Vagina (tissue), 2 donors: ENCODE measurements at regions not wholly inside any gene's neighbourhood (a gene's known extent, or its start where the extent isn't known, plus 50 kb on each side); places are given as distances from the start of the nearest gene placed in this dataset.

Experiments
- POLR2A ChIP-seq, 2 donors: fragments of 450-650 bp; IDR thresholded peaks; one replicate each; pipeline ENCODE4 v1.6.1; 2017; ENCODE audit warnings: antibody characterized with exemption in 2 of 2, mild to moderate bottlenecking in 2 of 2, moderate library complexity in 2 of 2
- POLR2AphosphoS5 ChIP-seq, 2 donors: sonication (generic); formaldehyde crosslinking; IDR thresholded peaks; one replicate each; pipeline ENCODE4 v1.9.0; 2017; ENCODE audit warnings: antibody characterized with exemption in 2 of 2, mild to moderate bottlenecking in 2 of 2, low read depth in 1 of 2; ENCODE audit not compliant: insufficient read depth in 1 of 2
- TF ChIP-seq, protein P1 (sequence below), 3 experiments: fragments of 450-650 bp in 2 of 3; fragments of 200-600 bp in 1 of 3; sonication (generic) in 1 of 3; IDR thresholded peaks; one replicate each; pipeline ENCODE4 v1.5.1; 2017 to 2019; ENCODE audit warnings: antibody characterized with exemption in 3 of 3, mild to moderate bottlenecking in 2 of 3, moderate library complexity in 2 of 3

DNA sequence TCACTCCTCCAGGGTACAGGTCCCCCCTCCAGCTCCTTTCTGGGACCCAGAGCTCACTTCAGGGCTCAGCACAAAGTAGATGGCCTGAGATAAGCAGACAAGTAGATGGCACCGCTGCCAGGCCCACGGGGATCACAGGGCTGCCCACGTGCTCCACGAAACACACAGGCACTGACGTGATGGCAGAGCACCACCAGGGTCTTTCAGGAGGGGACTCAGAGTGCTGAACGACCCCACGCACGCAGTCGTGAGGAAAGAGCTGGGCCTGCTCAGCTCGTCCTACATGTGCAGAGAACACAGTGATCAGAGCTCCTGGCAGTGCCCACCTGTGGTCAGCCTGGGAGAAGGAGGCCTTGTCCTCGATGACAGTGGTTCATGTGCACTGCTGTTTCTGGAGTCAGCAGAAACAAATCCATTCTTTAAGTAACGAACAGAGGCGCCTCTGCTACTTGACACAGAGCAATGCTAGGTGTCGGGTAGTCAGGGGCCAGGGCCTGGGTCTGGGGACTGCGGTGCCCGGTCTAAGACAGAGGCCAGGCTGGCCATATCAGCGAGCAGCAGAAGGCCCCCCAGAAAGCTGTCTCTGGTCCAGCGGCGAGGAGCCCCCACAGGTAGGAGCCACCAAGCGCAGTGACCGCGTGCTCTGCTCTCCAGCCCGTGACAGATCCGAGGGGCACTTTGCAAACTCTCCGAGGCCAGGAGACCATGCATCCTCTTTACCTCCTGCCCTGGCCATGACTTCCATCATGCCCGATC, 129.8 kb upstream of the FAM20C start:
- TF ChIP-seq, protein P1, sequence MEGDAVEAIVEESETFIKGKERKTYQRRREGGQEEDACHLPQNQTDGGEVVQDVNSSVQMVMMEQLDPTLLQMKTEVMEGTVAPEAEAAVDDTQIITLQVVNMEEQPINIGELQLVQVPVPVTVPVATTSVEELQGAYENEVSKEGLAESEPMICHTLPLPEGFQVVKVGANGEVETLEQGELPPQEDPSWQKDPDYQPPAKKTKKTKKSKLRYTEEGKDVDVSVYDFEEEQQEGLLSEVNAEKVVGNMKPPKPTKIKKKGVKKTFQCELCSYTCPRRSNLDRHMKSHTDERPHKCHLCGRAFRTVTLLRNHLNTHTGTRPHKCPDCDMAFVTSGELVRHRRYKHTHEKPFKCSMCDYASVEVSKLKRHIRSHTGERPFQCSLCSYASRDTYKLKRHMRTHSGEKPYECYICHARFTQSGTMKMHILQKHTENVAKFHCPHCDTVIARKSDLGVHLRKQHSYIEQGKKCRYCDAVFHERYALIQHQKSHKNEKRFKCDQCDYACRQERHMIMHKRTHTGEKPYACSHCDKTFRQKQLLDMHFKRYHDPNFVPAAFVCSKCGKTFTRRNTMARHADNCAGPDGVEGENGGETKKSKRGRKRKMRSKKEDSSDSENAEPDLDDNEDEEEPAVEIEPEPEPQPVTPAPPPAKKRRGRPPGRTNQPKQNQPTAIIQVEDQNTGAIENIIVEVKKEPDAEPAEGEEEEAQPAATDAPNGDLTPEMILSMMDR (IDR thresholded peaks at IDR 0.05): no peak
- TF ChIP-seq POLR2AphosphoS5 (IDR thresholded peaks at IDR 0.05; ENCODE audit: insufficient read depth in 1 of 2, low read depth in 1 of 2) (no peak), POLR2A (IDR thresholded peaks at IDR 0.05) (no peak)
